ENCODE measurements at regions not wholly inside any gene's neighbourhood (a gene's known extent, or its start where the extent isn't known, plus 50 kb on each side); places are given as distances from the start of the nearest gene placed in this dataset.

DNA sequence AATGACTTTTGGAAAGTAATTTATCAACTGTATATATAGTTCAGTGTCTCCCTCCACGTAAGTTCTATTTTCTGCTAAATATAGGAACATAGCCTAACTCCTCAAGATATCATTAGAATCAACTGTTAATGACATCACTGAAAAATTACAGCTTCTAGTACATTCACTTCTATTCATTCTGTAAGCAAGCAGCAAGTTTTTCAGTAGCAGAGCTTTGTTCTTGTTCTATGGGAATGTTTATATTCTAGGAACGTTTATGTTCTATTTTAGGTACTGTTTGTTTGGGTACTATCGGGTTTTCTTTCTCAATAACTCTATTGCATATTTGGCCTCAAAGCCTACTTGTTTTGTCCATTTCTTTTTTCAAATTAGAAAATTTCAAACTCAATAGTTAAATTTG, 525.6 kb downstream of the EPHA7 start:
- Histone ChIP-seq H3K4me1 (no peaks in the 10 kb centered on the region), H3K9me3 (no peaks in the 10 kb centered on the region), H3K4me3 (no peak overlapping the region), H3K36me3 (no peaks in the 10 kb centered on the region), H3K27me3 (ENCODE audit: low read depth) (no peaks in the 10 kb centered on the region), H3K27ac (no peak overlapping the region)
- intact Hi-C loops (cut with DNase I): no loop called here
- DNase-seq: no peak
- TF ChIP-seq, protein P1, sequence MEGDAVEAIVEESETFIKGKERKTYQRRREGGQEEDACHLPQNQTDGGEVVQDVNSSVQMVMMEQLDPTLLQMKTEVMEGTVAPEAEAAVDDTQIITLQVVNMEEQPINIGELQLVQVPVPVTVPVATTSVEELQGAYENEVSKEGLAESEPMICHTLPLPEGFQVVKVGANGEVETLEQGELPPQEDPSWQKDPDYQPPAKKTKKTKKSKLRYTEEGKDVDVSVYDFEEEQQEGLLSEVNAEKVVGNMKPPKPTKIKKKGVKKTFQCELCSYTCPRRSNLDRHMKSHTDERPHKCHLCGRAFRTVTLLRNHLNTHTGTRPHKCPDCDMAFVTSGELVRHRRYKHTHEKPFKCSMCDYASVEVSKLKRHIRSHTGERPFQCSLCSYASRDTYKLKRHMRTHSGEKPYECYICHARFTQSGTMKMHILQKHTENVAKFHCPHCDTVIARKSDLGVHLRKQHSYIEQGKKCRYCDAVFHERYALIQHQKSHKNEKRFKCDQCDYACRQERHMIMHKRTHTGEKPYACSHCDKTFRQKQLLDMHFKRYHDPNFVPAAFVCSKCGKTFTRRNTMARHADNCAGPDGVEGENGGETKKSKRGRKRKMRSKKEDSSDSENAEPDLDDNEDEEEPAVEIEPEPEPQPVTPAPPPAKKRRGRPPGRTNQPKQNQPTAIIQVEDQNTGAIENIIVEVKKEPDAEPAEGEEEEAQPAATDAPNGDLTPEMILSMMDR (IDR thresholded peaks at IDR 0.05): no peak
- no peak for ATAC-seq

DNA sequence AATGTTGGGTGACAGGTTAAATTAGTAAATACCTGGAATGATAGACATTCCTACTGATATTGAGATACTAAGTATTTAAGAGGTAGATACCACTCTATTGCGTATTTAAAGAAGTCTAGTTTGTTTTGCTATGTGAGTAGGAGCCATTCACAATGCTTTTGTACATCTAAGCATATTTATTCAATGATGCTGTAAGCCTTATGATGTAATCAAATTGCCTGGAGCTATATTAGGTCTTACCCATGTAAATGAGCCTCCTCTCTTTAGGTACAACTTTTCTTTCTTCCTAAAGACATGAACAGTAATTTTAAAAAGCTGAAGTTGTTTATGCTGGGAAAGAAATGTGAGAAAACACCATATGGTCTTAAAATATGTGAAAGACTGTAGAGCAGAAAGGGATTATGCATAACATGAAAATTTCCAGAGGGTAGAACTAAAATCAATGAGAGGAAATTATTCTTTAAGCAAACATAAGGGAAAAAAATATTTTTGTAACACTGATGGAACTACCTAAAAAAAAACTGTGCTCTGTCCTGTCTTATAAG, 526.7 kb downstream of the EPHA7 start:
- no peak overlapping the region for H3K4me3 ChIP-seq
- H3K4me1 ChIP-seq: no peaks in the 10 kb centered on the region
- intact Hi-C loops (cut with DNase I): no loop called here
- no peaks in the 10 kb centered on the region for H3K9me3 ChIP-seq
- H3K27me3 ChIP-seq (ENCODE audit: low read depth): no peaks in the 10 kb centered on the region
- TF ChIP-seq, protein P1 (IDR thresholded peaks at IDR 0.05): no peak
- DNase-seq: no peak
- no peak for ATAC-seq
- no peak overlapping the region for H3K27ac ChIP-seq
- no peaks in the 10 kb centered on the region for H3K36me3 ChIP-seq

DNA sequence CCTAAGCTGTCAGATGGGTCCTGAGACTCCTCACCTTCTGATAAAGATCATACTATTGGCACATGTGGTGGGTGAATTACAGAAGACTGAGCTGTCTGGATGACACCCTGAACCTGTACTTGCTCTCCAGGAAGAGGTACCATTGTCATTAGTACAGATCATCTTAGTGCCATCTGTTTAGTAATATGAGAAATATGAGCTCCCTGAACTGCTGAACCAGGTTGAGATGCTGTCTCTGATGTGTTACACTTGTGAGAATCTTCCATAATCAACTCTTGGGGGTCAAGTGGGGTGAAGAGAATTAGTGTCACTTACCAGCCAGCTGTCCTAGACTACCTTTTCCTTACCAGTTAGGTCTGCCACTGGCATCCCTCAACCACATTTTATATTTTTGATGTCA, 531.0 kb downstream of the EPHA7 start:
- Histone ChIP-seq H3K36me3 (no peaks in the 10 kb centered on the region), H3K4me1 (no peaks in the 10 kb centered on the region), H3K27me3 (ENCODE audit: low read depth) (no peaks in the 10 kb centered on the region), H3K9me3 (no peaks in the 10 kb centered on the region), H3K27ac (no peak overlapping the region), H3K4me3 (no peak overlapping the region)
- TF ChIP-seq, protein P1 (IDR thresholded peaks at IDR 0.05): no peak
- DNase-seq: no peak
- intact Hi-C loops (cut with DNase I): no loop called here
- no peak for ATAC-seq

DNA sequence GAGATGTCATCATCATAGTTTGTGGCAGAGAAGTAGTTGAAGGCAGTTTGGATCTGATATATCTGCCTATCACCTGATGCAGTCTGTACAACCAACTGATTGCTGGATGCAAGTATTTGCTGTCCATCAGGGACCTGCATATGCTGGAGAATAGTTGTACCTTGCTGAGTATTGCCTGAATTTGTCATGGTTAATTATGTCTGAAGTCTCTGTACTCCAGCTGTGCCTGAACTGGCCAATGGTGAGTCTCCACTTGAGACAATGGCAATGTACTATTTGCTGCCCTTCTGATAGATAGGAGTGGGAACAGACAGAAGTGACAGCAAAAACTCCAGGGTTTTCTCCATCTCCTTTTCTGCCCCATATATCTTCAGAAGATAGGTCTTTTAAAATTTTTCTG, 531.5 kb downstream of the EPHA7 start:
- ATAC-seq (no peak), DNase-seq (no peak)
- H3K27ac ChIP-seq: no peak overlapping the region
- no peaks in the 10 kb centered on the region for H3K36me3 ChIP-seq
- H3K27me3 ChIP-seq (ENCODE audit: low read depth): no peaks in the 10 kb centered on the region
- no peak overlapping the region for H3K4me3 ChIP-seq
- no peaks in the 10 kb centered on the region for H3K9me3 ChIP-seq
- no peaks in the 10 kb centered on the region for H3K4me1 ChIP-seq
- intact Hi-C loops (cut with DNase I): no loop called here
- TF ChIP-seq, protein P1 (IDR thresholded peaks at IDR 0.05): no peak

DNA sequence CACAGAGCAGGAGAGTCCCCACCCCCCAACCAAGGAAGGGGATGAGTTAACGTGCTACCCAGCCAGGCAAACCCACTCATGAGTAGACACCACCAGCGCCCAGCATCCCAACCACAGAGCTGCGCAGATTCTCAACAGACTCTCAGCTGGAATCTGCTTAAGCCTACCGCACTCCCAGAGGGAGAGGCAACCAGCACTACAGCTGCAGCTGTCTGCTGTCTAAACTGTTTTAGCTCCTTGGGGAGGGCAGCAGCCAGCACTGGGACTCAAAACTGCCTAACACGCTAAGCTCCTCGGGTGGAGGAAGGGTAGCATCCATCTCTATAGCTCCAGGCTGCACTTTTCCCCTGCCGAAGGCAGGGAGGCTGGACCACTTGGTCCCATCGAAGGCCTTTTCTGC, 539.8 kb downstream of the EPHA7 start:
- no peak overlapping the region for H3K4me3 ChIP-seq
- ATAC-seq (no peak), DNase-seq (no peak)
- no peak overlapping the region for H3K27ac ChIP-seq
- no peaks in the 10 kb centered on the region for H3K27me3 ChIP-seq (ENCODE audit: low read depth)
- H3K36me3 ChIP-seq: no peaks in the 10 kb centered on the region
- H3K4me1 ChIP-seq: no peaks in the 10 kb centered on the region
- TF ChIP-seq, protein P1 (IDR thresholded peaks at IDR 0.05): no peak
- H3K9me3 ChIP-seq: peaks cover 4% of the 10 kb centered on the region
- intact Hi-C loops (cut with DNase I): no loop called here

Measured in lower lobe of right lung (tissue), 2 donors.